ENCODE measurements at regions not wholly inside any gene's neighbourhood (a gene's known extent, or its start where the extent isn't known, plus 50 kb on each side); places are given as distances from the start of the nearest gene placed in this dataset.

GRCh38 chr2:84144345-84144744 lies 314.7 kb downstream of the SUCLG1 start:
- Histone ChIP-seq H3K36me3 (ENCODE audit: control insufficient read depth in 2 of 2, insufficient read depth in 2 of 2, low read length in 1 of 2) (no peaks in the 10 kb centered on the region), H3K27ac (ENCODE audit: control insufficient read depth, insufficient read depth) (no peak overlapping the region), H3K4me1 (ENCODE audit: control insufficient read depth, insufficient read depth, low read length) (no peaks in the 10 kb centered on the region), H3K9ac (ENCODE audit: control insufficient read depth, insufficient read depth, low read length) (no peak overlapping the region), H2AFZ (ENCODE audit: control insufficient read depth, low read depth, low read length) (no peak overlapping the region), H3K27me3 (replicated peaks in 1 of 2; ENCODE audit: control insufficient read depth in 2 of 2, insufficient read depth in 2 of 2, low read length in 1 of 2) (no peaks in the 10 kb centered on the region), H4K20me1 (ENCODE audit: control insufficient read depth, insufficient read depth) (no peaks in the 10 kb centered on the region), H3K4me3 (no peak overlapping the region), H3K9me3 (replicated peaks; ENCODE audit: control insufficient read depth, insufficient read depth, low read length) (no peaks in the 10 kb centered on the region), H3K4me2 (ENCODE audit: control insufficient read depth, insufficient read depth) (no peak overlapping the region), H3K79me2 (ENCODE audit: control insufficient read depth, insufficient read depth, low read length) (no peaks in the 10 kb centered on the region)
- DNase-seq (ENCODE audit: low read depth, low spot score) = no peak
- in situ Hi-C loops (cut with MboI) (no loop called here), intact Hi-C loops (cut with micrococcal nuclease; ENCODE audit: unreplicated experiment) (no loop called here)
- SMC1A ChIA-PET (ENCODE audit: uncharacterized antibody, unreplicated experiment) = no interaction called here
- 40% methylated on average over 4 of the region's 4 CpGs for WGBS (ENCODE audit: insufficient coverage, insufficient replicate concordance, low lambda C conversion rate, missing lambda C conversion rate)
- POLR2A ChIA-PET = no interaction called here
- TF ChIP-seq MXI1 (IDR thresholded peaks at IDR 0.05; ENCODE audit: low read depth, low read length) (no peak), LARP7 (IDR thresholded peaks at IDR 0.05) (no peak), MAX (IDR thresholded peaks at IDR 0.05; ENCODE audit: low read depth, low read length) (no peak), ZSCAN29 (IDR thresholded peaks at IDR 0.05) (no peak), KAT2A (conservative IDR thresholded peaks at IDR 0.05; ENCODE audit: control insufficient read depth, low read depth, low read length) (no peak), EP300 (IDR thresholded peaks at IDR 0.05; ENCODE audit: borderline replicate concordance in 1 of 2, control insufficient read depth in 1 of 2, low read depth in 2 of 2, low read length in 2 of 2) (no peak), ZNF207 (IDR thresholded peaks at IDR 0.05; ENCODE audit: borderline replicate concordance) (no peak), BMI1 (IDR thresholded peaks at IDR 0.05; ENCODE audit: borderline replicate concordance) (no peak), FOXM1 (IDR thresholded peaks at IDR 0.05; ENCODE audit: low read depth, low read length) (no peak), MYC (IDR thresholded peaks at IDR 0.05; ENCODE audit: insufficient read depth, insufficient read length, insufficient replicate concordance, low read length, severe bottlenecking) (no peak), SIN3A (IDR thresholded peaks at IDR 0.05; ENCODE audit: low read depth, low read length) (no peak), CHD2 (IDR thresholded peaks at IDR 0.05; ENCODE audit: borderline replicate concordance, low read depth, low read length) (no peak), CREM (IDR thresholded peaks at IDR 0.05; ENCODE audit: low read depth) (no peak), ATF7 (IDR thresholded peaks at IDR 0.05; ENCODE audit: low read depth) (no peak), MYB (IDR thresholded peaks at IDR 0.05; ENCODE audit: borderline replicate concordance, low read depth, low read length) (no peak), BCLAF1 (IDR thresholded peaks at IDR 0.05) (no peak), KLF5 (IDR thresholded peaks at IDR 0.05; ENCODE audit: partially characterized antibody) (no peak)
- CTCF ChIA-PET = interaction anchor here (0.9 kb wide), 1 partner anchor 17 kb away, joined by 3 read pairs; no protein-coding TSS in a partner anchor
- FAIRE-seq = no peak
- BruUV-seq (replicated peaks) = no TSS peak
- RAD21 ChIA-PET (ENCODE audit: unreplicated experiment) = no interaction called here
- no peak for ATAC-seq
